GM18909 (cell line): ENCODE measurements at regions not wholly inside any gene's neighbourhood (a gene's known extent, or its start where the extent isn't known, plus 50 kb on each side); places are given as distances from the start of the nearest gene placed in this dataset.
"Not testable (repeated sequence)": the region's sequence is repeated elsewhere in the genome, so short reads cannot be mapped to it uniquely, and the experiment has no call there.

Source experiments
- ATAC-seq: cut with Tn5 transposase; IDR thresholded peaks from one replicate; pipeline ENCODE4 v1.9.1; 2021; ENCODE audit warnings: mild to moderate bottlenecking; ENCODE audit not compliant: unreplicated experiment, poor library complexity

GRCh38 chr18:42298759-42299675 is 344.0 kb downstream of the PIK3C3 start:
- peak; percentile 92 for ATAC-seq

- no peak for ATAC-seq
Observed at GRCh38 chr18:42305869-42306593, 351.0 kb downstream of the PIK3C3 start.

- ATAC-seq = no peak
Observed at GRCh38 chr18:42306594-42306980, 351.6 kb downstream of the PIK3C3 start.

- ATAC-seq = no peak
Observed at GRCh38 chr18:42310956-42311355, 355.9 kb downstream of the PIK3C3 start.

GRCh38 chr18:42326752-42327151 is 371.7 kb downstream of the PIK3C3 start:
- no peak for ATAC-seq

GRCh38 chr18:42328931-42329330 is 373.9 kb downstream of the PIK3C3 start:
- no peak for ATAC-seq

GRCh38 chr18:42330296-42330695 is 375.3 kb downstream of the PIK3C3 start:
- ATAC-seq = no peak

GRCh38 chr18:42333558-42333957 is 378.5 kb downstream of the PIK3C3 start:
- ATAC-seq = no peak

GRCh38 chr18:42334931-42335330 is 379.9 kb downstream of the PIK3C3 start:
- ATAC-seq = no peak

- no peak for ATAC-seq
Observed at GRCh38 chr18:42336139-42336538, 381.1 kb downstream of the PIK3C3 start.

- not testable (repeated sequence) for ATAC-seq
Observed at GRCh38 chr18:42337337-42337736, 382.3 kb downstream of the PIK3C3 start.

GRCh38 chr18:42338683-42339082 is 383.6 kb downstream of the PIK3C3 start:
- ATAC-seq = no peak

- no peak for ATAC-seq
Observed at GRCh38 chr18:42339372-42339771, 384.3 kb downstream of the PIK3C3 start.

GRCh38 chr18:42340423-42341009 is 385.5 kb downstream of the PIK3C3 start:
- ATAC-seq = no peak

- ATAC-seq = no peak
Observed at GRCh38 chr18:42341423-42341822, 386.4 kb downstream of the PIK3C3 start.

GRCh38 chr18:42348722-42349121 is 393.7 kb downstream of the PIK3C3 start:
- no peak for ATAC-seq

- no peak for ATAC-seq
Observed at GRCh38 chr18:42351455-42351854, 396.4 kb downstream of the PIK3C3 start.

- no peak for ATAC-seq
Observed at GRCh38 chr18:42360716-42361115, 405.7 kb downstream of the PIK3C3 start.

- ATAC-seq = no peak
Observed at GRCh38 chr18:42363446-42364441, 408.7 kb downstream of the PIK3C3 start.

GRCh38 chr18:42364766-42365165 is 409.7 kb downstream of the PIK3C3 start:
- no peak for ATAC-seq
